ENCODE measurements at regions not wholly inside any gene's neighbourhood (a gene's known extent, or its start where the extent isn't known, plus 50 kb on each side); places are given as distances from the start of the nearest gene placed in this dataset.

DNA sequence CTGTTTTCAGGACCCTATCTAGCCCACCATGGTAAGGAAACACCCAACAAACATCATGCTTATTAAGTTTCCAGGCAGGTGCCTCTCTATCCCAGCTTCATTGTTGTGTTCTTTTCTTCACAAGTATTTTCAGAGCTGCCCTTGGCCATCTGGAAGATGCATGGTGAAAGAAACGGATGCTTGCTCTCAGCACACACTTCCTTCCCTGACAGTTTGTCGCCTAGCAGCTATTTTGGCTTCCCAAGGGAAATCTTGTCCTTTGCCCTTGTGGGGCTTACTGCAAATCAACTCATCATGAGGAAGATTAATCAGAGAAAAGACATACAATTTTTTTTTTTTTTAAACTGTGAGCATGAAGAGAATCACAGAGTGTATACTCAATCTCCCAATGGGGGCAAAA, 128.8 kb downstream of the ASMT start:
- H2AFZ ChIP-seq (ENCODE audit: insufficient read depth, low read depth, low read length, poor library complexity, severe bottlenecking) = no peak overlapping the region
- H3K27ac ChIP-seq (ENCODE audit: low read depth in 1 of 2, low read length in 2 of 2) = no peak overlapping the region
- H3K4me3 Mint-ChIP-seq = no peak overlapping the region
- TF ChIP-seq, protein P1, sequence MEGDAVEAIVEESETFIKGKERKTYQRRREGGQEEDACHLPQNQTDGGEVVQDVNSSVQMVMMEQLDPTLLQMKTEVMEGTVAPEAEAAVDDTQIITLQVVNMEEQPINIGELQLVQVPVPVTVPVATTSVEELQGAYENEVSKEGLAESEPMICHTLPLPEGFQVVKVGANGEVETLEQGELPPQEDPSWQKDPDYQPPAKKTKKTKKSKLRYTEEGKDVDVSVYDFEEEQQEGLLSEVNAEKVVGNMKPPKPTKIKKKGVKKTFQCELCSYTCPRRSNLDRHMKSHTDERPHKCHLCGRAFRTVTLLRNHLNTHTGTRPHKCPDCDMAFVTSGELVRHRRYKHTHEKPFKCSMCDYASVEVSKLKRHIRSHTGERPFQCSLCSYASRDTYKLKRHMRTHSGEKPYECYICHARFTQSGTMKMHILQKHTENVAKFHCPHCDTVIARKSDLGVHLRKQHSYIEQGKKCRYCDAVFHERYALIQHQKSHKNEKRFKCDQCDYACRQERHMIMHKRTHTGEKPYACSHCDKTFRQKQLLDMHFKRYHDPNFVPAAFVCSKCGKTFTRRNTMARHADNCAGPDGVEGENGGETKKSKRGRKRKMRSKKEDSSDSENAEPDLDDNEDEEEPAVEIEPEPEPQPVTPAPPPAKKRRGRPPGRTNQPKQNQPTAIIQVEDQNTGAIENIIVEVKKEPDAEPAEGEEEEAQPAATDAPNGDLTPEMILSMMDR (IDR thresholded peaks at IDR 0.05) = no peak
- H3K4me1 Mint-ChIP-seq = no peaks in the 10 kb centered on the region
- H3K4me1 ChIP-seq (ENCODE audit: control insufficient read depth in 1 of 2, insufficient read depth in 2 of 2, low read length in 2 of 2) = no peaks in the 10 kb centered on the region
- H3K27ac Mint-ChIP-seq = no peak overlapping the region
- H3K27me3 Mint-ChIP-seq (ENCODE audit: low read depth in 3 of 3) = peaks cover 0 to 2% (median 2%) of the 10 kb centered on the region in 3 donors
- peaks cover 3 to 21% (median 14%) of the 10 kb centered on the region in 7 donors for H3K9me3 Mint-ChIP-seq
- H3K4me2 ChIP-seq (replicated peaks; ENCODE audit: extremely low read depth, low read length, poor library complexity, severe bottlenecking) = no peak overlapping the region
- DNase-seq = no peak
- intact Hi-C loops (cut with micrococcal nuclease) = no loop called here
- peaks cover 3 to 13% of the 10 kb centered on the region in 2 donors for H3K36me3 Mint-ChIP-seq
- H3K79me2 ChIP-seq (ENCODE audit: insufficient read depth, low read length) = no peaks in the 10 kb centered on the region
- WGBS (ENCODE audit: insufficient coverage) = 80% methylated on average over 1 of the region's 2 CpGs
- no peaks in the 10 kb centered on the region for H3K36me3 ChIP-seq (replicated peaks in 1 of 2; ENCODE audit: control insufficient read depth in 1 of 2, insufficient read depth in 2 of 2, low read length in 2 of 2)
- H4K20me1 ChIP-seq (ENCODE audit: insufficient read depth, low read length) = no peaks in the 10 kb centered on the region
- no peak overlapping the region for H3K4me3 ChIP-seq (replicated peaks in 1 of 3; ENCODE audit: low read depth in 2 of 3, low read length in 3 of 3)
- H3K9ac ChIP-seq (ENCODE audit: insufficient read depth, low read length, poor library complexity, severe bottlenecking) = no peak overlapping the region
- H3K9me3 ChIP-seq (replicated peaks in 1 of 2; ENCODE audit: control insufficient read depth in 1 of 2, insufficient read depth in 1 of 2, low read length in 2 of 2) = peaks cover 0 to 3% of the 10 kb centered on the region in 2 donors
- no peaks in the 10 kb centered on the region for H3K27me3 ChIP-seq (ENCODE audit: control insufficient read depth in 2 of 2, insufficient read depth in 2 of 2, low read length in 2 of 2)

DNA sequence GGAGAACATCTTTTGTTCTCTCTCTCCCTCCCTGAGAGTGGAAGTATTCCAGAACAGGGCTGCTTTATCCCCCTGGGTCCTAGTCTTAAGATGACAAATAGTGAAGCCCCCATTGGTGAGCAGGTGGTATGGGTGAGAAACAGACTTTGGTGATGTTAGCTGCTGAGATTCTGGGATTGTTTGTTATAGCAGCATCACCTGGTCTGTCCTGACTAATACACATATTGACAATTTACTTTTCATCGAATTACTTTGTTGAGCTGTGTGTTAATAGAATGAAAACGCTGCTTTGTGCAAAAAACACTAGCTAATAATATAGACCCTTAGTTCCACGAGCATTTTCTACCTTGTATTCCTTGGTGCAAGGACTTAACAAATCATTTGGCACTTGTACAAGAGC, 133.5 kb downstream of the ASMT start:
- Histone ChIP-seq H2AFZ (ENCODE audit: insufficient read depth, low read depth, low read length, poor library complexity, severe bottlenecking) (no peak overlapping the region), H3K36me3 (replicated peaks in 1 of 2; ENCODE audit: control insufficient read depth in 1 of 2, insufficient read depth in 2 of 2, low read length in 2 of 2) (no peaks in the 10 kb centered on the region), H3K9me3 (replicated peaks in 1 of 2; ENCODE audit: control insufficient read depth in 1 of 2, insufficient read depth in 1 of 2, low read length in 2 of 2) (peaks cover 0 to 3% of the 10 kb centered on the region in 2 donors), H3K4me1 (ENCODE audit: control insufficient read depth in 1 of 2, insufficient read depth in 2 of 2, low read length in 2 of 2) (no peaks in the 10 kb centered on the region), H3K27me3 (ENCODE audit: control insufficient read depth in 2 of 2, insufficient read depth in 2 of 2, low read length in 2 of 2) (no peaks in the 10 kb centered on the region), H3K4me3 (replicated peaks in 1 of 3; ENCODE audit: low read depth in 2 of 3, low read length in 3 of 3) (no peak overlapping the region), H3K27ac (ENCODE audit: low read depth in 1 of 2, low read length in 2 of 2) (no peak overlapping the region), H3K79me2 (ENCODE audit: insufficient read depth, low read length) (no peaks in the 10 kb centered on the region), H4K20me1 (ENCODE audit: insufficient read depth, low read length) (no peaks in the 10 kb centered on the region), H3K4me2 (replicated peaks; ENCODE audit: extremely low read depth, low read length, poor library complexity, severe bottlenecking) (no peak overlapping the region), H3K9ac (ENCODE audit: insufficient read depth, low read length, poor library complexity, severe bottlenecking) (no peak overlapping the region)
- peaks cover 2 to 4% (median 3%) of the 10 kb centered on the region in 3 donors for H3K27me3 Mint-ChIP-seq (ENCODE audit: low read depth in 3 of 3)
- no peaks in the 10 kb centered on the region for H3K4me1 Mint-ChIP-seq
- TF ChIP-seq, protein P1 (IDR thresholded peaks at IDR 0.05) = no peak
- WGBS (ENCODE audit: insufficient coverage) = no CpG with 5 or more reads among the region's 3 CpGs
- H3K4me3 Mint-ChIP-seq = no peak overlapping the region
- H3K9me3 Mint-ChIP-seq = peaks cover 3 to 16% (median 7%) of the 10 kb centered on the region in 7 donors
- DNase-seq = no peak
- H3K36me3 Mint-ChIP-seq = no peaks in the 10 kb centered on the region
- intact Hi-C loops (cut with micrococcal nuclease) = no loop called here
- no peak overlapping the region for H3K27ac Mint-ChIP-seq

Measured in CD14-positive monocyte (primary cell).